ENCODE measurements at regions not wholly inside any gene's neighbourhood (a gene's known extent, or its start where the extent isn't known, plus 50 kb on each side); places are given as distances from the start of the nearest gene placed in this dataset.
A peak's percentile ranks its signal among the peaks of the same experiment; 100 is the strongest.

- no peaks in the 10 kb centered on the region for H3K36me3 ChIP-seq (replicated peaks in 1 of 2; ENCODE audit: control extremely low read depth in 1 of 2, control insufficient read depth in 1 of 2, extremely low read depth in 1 of 2, insufficient read depth in 2 of 2, low read length in 1 of 2)
- peaks cover 0 to 39% (median 0%) of the 10 kb centered on the region in 3 donors for H3K9me3 ChIP-seq (ENCODE audit: control extremely low read depth in 1 of 3, control insufficient read depth in 2 of 3, insufficient read depth in 1 of 3, low read length in 2 of 3)
- WGBS (ENCODE audit: insufficient coverage): 3% methylated on average over 93 of the region's 93 CpGs
- ChIA-PET POLR2A (no interaction called here), CTCF (interaction anchor here (1.4 to 2.2 kb wide), 2 partner anchors 115 to 201 kb away, joined by 5 read pairs; no protein-coding TSS in a partner anchor)
- H2AFZ ChIP-seq (ENCODE audit: insufficient read depth, low read depth, low read length, poor library complexity, severe bottlenecking): peak overlapping the region; percentile 69
- no peaks in the 10 kb centered on the region for H3K79me2 ChIP-seq (ENCODE audit: control insufficient read depth, insufficient read depth, low read length)
- peaks cover 50 to 54% of the 10 kb centered on the region in 2 donors for H3K4me1 ChIP-seq (ENCODE audit: control insufficient read depth in 2 of 2, insufficient read depth in 2 of 2, low read length in 2 of 2)
- intact Hi-C loops (cut with micrococcal nuclease): loop anchor here (5.0 kb wide), 1 partner anchor 377 kb away; the partner anchor contains the start of gene ANO10
- Mint-ChIP-seq H3K27me3 (peaks cover 57% of the 10 kb centered on the region), H3K4me3 (peak overlapping the region; percentile 95), H3K9me3 (ENCODE audit: insufficient read depth) (no peaks in the 10 kb centered on the region), H3K27ac (peak overlapping the region; percentile 67), H3K4me1 (peaks cover 53% of the 10 kb centered on the region)
- TF ChIP-seq, protein P1, sequence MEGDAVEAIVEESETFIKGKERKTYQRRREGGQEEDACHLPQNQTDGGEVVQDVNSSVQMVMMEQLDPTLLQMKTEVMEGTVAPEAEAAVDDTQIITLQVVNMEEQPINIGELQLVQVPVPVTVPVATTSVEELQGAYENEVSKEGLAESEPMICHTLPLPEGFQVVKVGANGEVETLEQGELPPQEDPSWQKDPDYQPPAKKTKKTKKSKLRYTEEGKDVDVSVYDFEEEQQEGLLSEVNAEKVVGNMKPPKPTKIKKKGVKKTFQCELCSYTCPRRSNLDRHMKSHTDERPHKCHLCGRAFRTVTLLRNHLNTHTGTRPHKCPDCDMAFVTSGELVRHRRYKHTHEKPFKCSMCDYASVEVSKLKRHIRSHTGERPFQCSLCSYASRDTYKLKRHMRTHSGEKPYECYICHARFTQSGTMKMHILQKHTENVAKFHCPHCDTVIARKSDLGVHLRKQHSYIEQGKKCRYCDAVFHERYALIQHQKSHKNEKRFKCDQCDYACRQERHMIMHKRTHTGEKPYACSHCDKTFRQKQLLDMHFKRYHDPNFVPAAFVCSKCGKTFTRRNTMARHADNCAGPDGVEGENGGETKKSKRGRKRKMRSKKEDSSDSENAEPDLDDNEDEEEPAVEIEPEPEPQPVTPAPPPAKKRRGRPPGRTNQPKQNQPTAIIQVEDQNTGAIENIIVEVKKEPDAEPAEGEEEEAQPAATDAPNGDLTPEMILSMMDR (IDR thresholded peaks at IDR 0.05): no peak
- no peak for TF ChIP-seq EZH2 (IDR thresholded peaks at IDR 0.05; ENCODE audit: borderline replicate concordance, insufficient read depth, low read depth, low read length, poor library complexity, severe bottlenecking)
- DNase-seq (peak; percentile 63), ATAC-seq (ENCODE audit: low read depth) (peak; percentile 57)
- H3K27me3 ChIP-seq (replicated peaks in 1 of 4; ENCODE audit: control extremely low read depth in 1 of 4, control insufficient read depth in 3 of 4, insufficient read depth in 4 of 4, low read length in 3 of 4): peaks cover 0 to 62% (median 34%) of the 10 kb centered on the region in 4 experiments
- peak overlapping the region; percentile 73 for H3K9ac ChIP-seq (ENCODE audit: low read length)
- no peaks in the 10 kb centered on the region for H4K20me1 ChIP-seq (ENCODE audit: control insufficient read depth, insufficient read depth, low read length, poor library complexity, severe bottlenecking)
- H3K4me2 ChIP-seq (replicated peaks; ENCODE audit: low read depth, low read length, poor library complexity, severe bottlenecking): peak overlapping the region; percentile 96
- H3K4me3 ChIP-seq (ENCODE audit: control extremely low read depth in 1 of 5, extremely low read depth in 1 of 5, insufficient read depth in 1 of 5, low read depth in 2 of 5, low read length in 4 of 5): peak overlapping the region in 4 of 5 experiments; percentile 37 to 74 (median 56)
- no peak overlapping the region for H3K27ac ChIP-seq (ENCODE audit: low read length in 2 of 2)
Measured at GRCh38 chr3:43998836-43999727, 242.6 kb upstream of the TOPAZ1 start.
